Karpas-422 (cell line): ENCODE measurements at regions not wholly inside any gene's neighbourhood (a gene's known extent, or its start where the extent isn't known, plus 50 kb on each side); places are given as distances from the start of the nearest gene placed in this dataset.
A peak's percentile ranks its signal among the peaks of the same experiment; 100 is the strongest.

Experiments used
- DNase-seq: peaks from one replicate; pipeline ENCODE4 v3.0.0-alpha.2; 2015
- H2AFZ ChIP-seq: fragments of 200-600 bp; sonication (generic); 2 replicates; pipeline ENCODE4 v1.6.1; 2014; ENCODE audit warnings: antibody characterized with exemption, low read length, mixed read lengths
- H3K27ac ChIP-seq: fragments of 200-600 bp; sonication (generic); 2 replicates; pipeline ENCODE4 v1.5.1; 2014; ENCODE audit warnings: mild to moderate bottlenecking, low read length, moderate library complexity
- H3K27me3 ChIP-seq: fragments of 200-600 bp; sonication (generic); 2 replicates; pipeline ENCODE4 v1.6.1; 2014; ENCODE audit warnings: low read length, mixed read lengths
- H3K36me3 ChIP-seq: fragments of 200-600 bp; sonication (generic); 2 replicates; pipeline ENCODE4 v1.6.1; 2014; ENCODE audit warnings: low read length, mixed read lengths; ENCODE audit not compliant: insufficient read depth
- H3K4me1 ChIP-seq: fragments of 200-600 bp; sonication (generic); 2 replicates; pipeline ENCODE4 v1.6.1; 2014; ENCODE audit warnings: mild to moderate bottlenecking, low read length, mixed read lengths
- H3K4me2 ChIP-seq: fragments of 200-600 bp; sonication (generic); 2 replicates; pipeline ENCODE4 v1.6.1; 2014; ENCODE audit warnings: low read length, low read depth, mild to moderate bottlenecking; ENCODE audit not compliant: poor library complexity, severe bottlenecking
- H3K4me3 ChIP-seq: fragments of 200-600 bp; sonication (generic); 2 replicates; pipeline ENCODE4 v1.5.1; 2014; ENCODE audit warnings: mild to moderate bottlenecking, antibody characterized with exemption, low read length, mixed read lengths
- H3K79me2 ChIP-seq: fragments of 200-600 bp; sonication (generic); 2 replicates; pipeline ENCODE4 v1.6.1; 2014; ENCODE audit warnings: mild to moderate bottlenecking, low read length, mixed read lengths
- H3K9ac ChIP-seq: fragments of 200-600 bp; sonication (generic); 2 replicates; pipeline ENCODE4 v1.6.0; 2014; ENCODE audit warnings: low read length
- H3K9me2 ChIP-seq: fragments of 200-600 bp; sonication (generic), shearing (Covaris generic); replicated peaks from 2 replicates; pipeline ENCODE4 v1.6.0; 2014; ENCODE audit warnings: mild to moderate bottlenecking, low read length, moderate library complexity; ENCODE audit not compliant: insufficient read depth
- H3K9me3 ChIP-seq: fragments of 300-700, 200-600 bp; sonication (generic); 2 replicates; pipeline ENCODE4 v1.6.1; 2014; ENCODE audit warnings: low read length, mixed read lengths
- H4K20me1 ChIP-seq: fragments of 200-600 bp; sonication (generic); 2 replicates; pipeline ENCODE4 v1.6.1; 2014; ENCODE audit warnings: mild to moderate bottlenecking, antibody characterized with exemption, low read length, low read depth; ENCODE audit not compliant: insufficient read depth

GRCh38 chrX:17939724-17940123 is 78.6 kb upstream of the RAI2 start:
- no peaks in the 10 kb centered on the region for H3K36me3 ChIP-seq
- H3K9me3 ChIP-seq: no peaks in the 10 kb centered on the region
- H3K9me2 ChIP-seq: no peaks in the 10 kb centered on the region
- H3K4me3 ChIP-seq: no peak overlapping the region
- H2AFZ ChIP-seq: no peak overlapping the region
- no peaks in the 10 kb centered on the region for H4K20me1 ChIP-seq
- H3K9ac ChIP-seq: no peak overlapping the region
- H3K79me2 ChIP-seq: no peaks in the 10 kb centered on the region
- H3K27me3 ChIP-seq: no peaks in the 10 kb centered on the region
- H3K27ac ChIP-seq: no peak overlapping the region
- H3K4me1 ChIP-seq: peaks cover 12% of the 10 kb centered on the region
- no peak overlapping the region for H3K4me2 ChIP-seq
- no peak for DNase-seq

DNA sequence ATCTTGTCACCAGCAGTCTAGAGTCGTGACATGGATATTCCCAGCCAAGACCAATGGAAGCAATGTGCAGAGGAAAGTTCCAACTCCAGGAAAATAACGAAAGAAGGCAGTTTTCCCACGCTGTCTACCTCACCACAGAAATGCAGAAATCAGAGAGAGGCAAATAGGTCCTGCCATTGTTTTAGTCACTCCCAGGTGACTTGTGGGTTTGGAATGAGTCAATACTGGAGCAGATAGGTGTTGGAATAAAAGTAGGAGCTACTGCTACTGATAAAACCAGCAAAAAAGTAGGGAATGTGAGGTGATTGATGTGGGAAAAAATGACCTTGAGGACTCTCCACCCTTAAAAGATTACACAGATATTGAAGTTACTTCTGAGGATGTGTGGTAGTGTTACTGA is 72.8 kb upstream of the RAI2 start:
- H3K27ac ChIP-seq: no peak overlapping the region
- no peak overlapping the region for H2AFZ ChIP-seq

DNA sequence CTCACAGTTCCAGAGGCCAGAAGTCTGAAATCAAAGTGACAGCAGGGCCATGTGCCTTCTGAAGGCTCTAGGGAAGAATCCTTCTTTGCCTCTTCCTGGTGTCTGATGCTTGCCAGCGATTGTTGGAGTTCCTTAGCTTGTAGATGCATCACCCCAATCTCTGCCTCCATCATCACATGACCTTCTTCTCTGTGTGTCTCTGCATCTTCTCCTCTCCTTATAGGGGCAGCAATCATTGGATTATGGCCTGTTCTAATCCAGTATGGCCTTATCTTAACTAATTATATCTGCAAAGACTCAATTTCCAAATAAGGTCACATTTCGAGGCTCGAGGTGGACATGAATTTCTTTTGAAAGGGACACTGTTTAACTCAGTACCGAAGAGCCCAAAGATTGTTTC is 71.7 kb upstream of the RAI2 start:
- H3K36me3 ChIP-seq: no peaks in the 10 kb centered on the region
- no peaks in the 10 kb centered on the region for H3K4me1 ChIP-seq
- no peaks in the 10 kb centered on the region for H3K9me2 ChIP-seq
- H2AFZ ChIP-seq: no peak overlapping the region
- H3K9me3 ChIP-seq: no peaks in the 10 kb centered on the region
- H3K27ac ChIP-seq: no peak overlapping the region
- H3K4me2 ChIP-seq: no peak overlapping the region
- no peaks in the 10 kb centered on the region for H3K27me3 ChIP-seq
- no peaks in the 10 kb centered on the region for H4K20me1 ChIP-seq
- H3K9ac ChIP-seq: no peak overlapping the region
- no peak for DNase-seq
- no peaks in the 10 kb centered on the region for H3K79me2 ChIP-seq
- no peak overlapping the region for H3K4me3 ChIP-seq

More for the DNA sequence above, 72.8 kb upstream of the RAI2 start:
- H3K4me2 ChIP-seq: no peak overlapping the region
- no peak overlapping the region for H3K4me3 ChIP-seq
- H3K9me2 ChIP-seq: no peaks in the 10 kb centered on the region
- H3K9me3 ChIP-seq: no peaks in the 10 kb centered on the region
- no peaks in the 10 kb centered on the region for H3K27me3 ChIP-seq
- no peaks in the 10 kb centered on the region for H4K20me1 ChIP-seq
- no peaks in the 10 kb centered on the region for H3K4me1 ChIP-seq
- no peaks in the 10 kb centered on the region for H3K36me3 ChIP-seq
- no peak overlapping the region for H3K9ac ChIP-seq
- H3K79me2 ChIP-seq: no peaks in the 10 kb centered on the region
- DNase-seq: no peak

- Histone ChIP-seq H3K36me3 (no peaks in the 10 kb centered on the region), H3K9ac (no peak overlapping the region), H3K4me2 (no peak overlapping the region), H3K4me3 (no peak overlapping the region), H3K9me2 (no peaks in the 10 kb centered on the region), H4K20me1 (no peaks in the 10 kb centered on the region), H3K4me1 (no peaks in the 10 kb centered on the region), H3K9me3 (no peaks in the 10 kb centered on the region), H3K79me2 (no peaks in the 10 kb centered on the region), H3K27ac (no peak overlapping the region), H2AFZ (no peak overlapping the region), H3K27me3 (no peaks in the 10 kb centered on the region)
- DNase-seq: peak; percentile 43
Measured at GRCh38 chrX:17931855-17932254, 70.8 kb upstream of the RAI2 start.

- no peak overlapping the region for H3K27ac ChIP-seq
- H4K20me1 ChIP-seq: no peaks in the 10 kb centered on the region
- no peaks in the 10 kb centered on the region for H3K79me2 ChIP-seq
- no peaks in the 10 kb centered on the region for H3K27me3 ChIP-seq
- no peak overlapping the region for H2AFZ ChIP-seq
- no peak overlapping the region for H3K4me3 ChIP-seq
- H3K4me2 ChIP-seq: no peak overlapping the region
- peak; percentile 43 for DNase-seq
- no peaks in the 10 kb centered on the region for H3K9me3 ChIP-seq
- H3K4me1 ChIP-seq: no peaks in the 10 kb centered on the region
- H3K9me2 ChIP-seq: no peaks in the 10 kb centered on the region
- H3K9ac ChIP-seq: no peak overlapping the region
- H3K36me3 ChIP-seq: no peaks in the 10 kb centered on the region
Measured at GRCh38 chrX:17930850-17931249, 69.8 kb upstream of the RAI2 start.

DNA sequence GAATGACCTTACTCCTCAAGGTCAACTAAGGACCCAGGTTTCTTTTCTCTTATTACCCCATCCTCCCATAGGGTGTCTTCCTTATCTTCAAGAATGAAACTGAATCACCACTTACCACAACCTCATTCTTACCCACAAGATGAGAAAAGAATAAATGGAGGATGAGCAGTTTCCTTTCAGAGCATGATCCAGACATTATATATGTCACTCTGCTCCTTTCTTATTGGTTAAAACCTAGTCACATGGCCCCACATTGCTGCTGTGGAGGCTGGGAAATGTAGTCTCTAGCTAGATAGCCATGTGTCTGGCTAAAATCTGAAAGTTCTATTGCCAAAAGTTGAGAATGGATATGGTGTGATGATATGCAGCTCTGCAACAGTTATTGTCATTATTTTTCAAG is 62.4 kb upstream of the RAI2 start:
- Histone ChIP-seq H3K4me1 (peaks cover 9% of the 10 kb centered on the region), H3K9me2 (no peaks in the 10 kb centered on the region), H3K9ac (no peak overlapping the region), H3K27me3 (no peaks in the 10 kb centered on the region), H3K4me2 (no peak overlapping the region), H2AFZ (no peak overlapping the region), H3K36me3 (no peaks in the 10 kb centered on the region), H4K20me1 (no peaks in the 10 kb centered on the region), H3K9me3 (no peaks in the 10 kb centered on the region), H3K79me2 (no peaks in the 10 kb centered on the region), H3K27ac (no peak overlapping the region), H3K4me3 (no peak overlapping the region)
- peak; percentile 66 for DNase-seq

- Histone ChIP-seq H4K20me1 (no peaks in the 10 kb centered on the region), H3K9me3 (no peaks in the 10 kb centered on the region), H3K9ac (no peak overlapping the region), H3K36me3 (no peaks in the 10 kb centered on the region), H3K4me3 (no peak overlapping the region), H3K9me2 (no peaks in the 10 kb centered on the region), H3K4me2 (no peak overlapping the region), H3K79me2 (no peaks in the 10 kb centered on the region), H3K27me3 (no peaks in the 10 kb centered on the region), H3K4me1 (peaks cover 9% of the 10 kb centered on the region), H2AFZ (no peak overlapping the region), H3K27ac (no peak overlapping the region)
- DNase-seq: no peak
Measured at GRCh38 chrX:17922303-17922702, 61.2 kb upstream of the RAI2 start.

DNA sequence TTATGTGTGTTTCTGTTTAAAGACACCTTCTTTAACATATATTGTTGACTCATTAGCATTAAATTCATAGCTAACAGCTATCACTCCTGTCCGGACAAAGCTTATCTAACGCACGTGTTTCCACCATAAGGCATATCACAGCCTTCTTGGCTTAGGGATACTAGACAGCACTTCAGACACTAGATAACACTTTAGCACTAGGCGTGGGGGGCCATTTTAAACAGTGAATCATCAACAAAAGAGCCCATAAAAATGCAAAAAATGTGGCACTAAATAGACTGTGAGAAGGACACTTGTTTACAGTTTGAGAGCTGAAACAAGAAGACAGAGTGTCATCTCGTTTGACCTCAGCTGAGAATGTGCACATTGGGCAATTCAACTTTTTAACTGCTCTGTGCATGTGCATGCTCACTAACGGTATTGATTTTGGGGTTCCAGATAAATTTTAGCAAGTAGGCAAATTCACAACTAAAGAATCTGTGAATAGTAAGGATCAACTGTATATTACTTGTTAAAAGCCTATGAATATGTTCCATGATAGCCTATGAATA is 58.9 kb upstream of the RAI2 start:
- H3K9me2 ChIP-seq: no peaks in the 10 kb centered on the region
- H3K4me3 ChIP-seq: no peak overlapping the region
- H3K4me1 ChIP-seq: peaks cover 9% of the 10 kb centered on the region
- H3K36me3 ChIP-seq: no peaks in the 10 kb centered on the region
- H3K4me2 ChIP-seq: no peak overlapping the region
- no peak overlapping the region for H3K9ac ChIP-seq
- no peaks in the 10 kb centered on the region for H4K20me1 ChIP-seq
- H3K27me3 ChIP-seq: no peaks in the 10 kb centered on the region; the same call in 1 of the 2 replicates
- H3K27ac ChIP-seq: no peak overlapping the region
- no peaks in the 10 kb centered on the region for H3K79me2 ChIP-seq
- DNase-seq: no peak
- no peak overlapping the region for H2AFZ ChIP-seq
- H3K9me3 ChIP-seq: no peaks in the 10 kb centered on the region
